Fibroblast of lung (primary cell): ENCODE measurements at regions not wholly inside any gene's neighbourhood (a gene's known extent, or its start where the extent isn't known, plus 50 kb on each side); places are given as distances from the start of the nearest gene placed in this dataset.

ENCODE experiments used
- DNase-seq, 2 donors: peaks; one replicate each; pipeline versions ENCODE4 v3.0.0 to v3.0.0-alpha.2; 2010; ENCODE audit warnings: low read depth in 2 of 2
- H2AFZ ChIP-seq: 2 replicates; pipeline ENCODE4 v1.5.1; 2012; ENCODE audit warnings: low read length, control low read depth, inconsistent platforms
- H3K27ac ChIP-seq: 2 replicates; pipeline ENCODE4 v1.5.1; 2011; ENCODE audit warnings: low read length, control low read depth; ENCODE audit not compliant: insufficient read depth
- H3K27me3 ChIP-seq: 2 replicates; pipeline ENCODE4 v1.5.1; 2011; ENCODE audit warnings: mild to moderate bottlenecking, low read length; ENCODE audit not compliant: control insufficient read depth, insufficient read depth
- H3K36me3 ChIP-seq: 2 replicates; pipeline ENCODE4 v1.5.1; 2011; ENCODE audit warnings: low read length; ENCODE audit not compliant: control insufficient read depth, insufficient read depth
- H3K4me1 ChIP-seq: 2 replicates; pipeline ENCODE4 v1.5.1; 2011; ENCODE audit warnings: low read length; ENCODE audit not compliant: control insufficient read depth, insufficient read depth; ENCODE audit errors: extremely low read depth
- H3K4me2 ChIP-seq: 2 replicates; pipeline ENCODE4 v1.5.1; 2011; ENCODE audit warnings: low read length, control low read depth; ENCODE audit not compliant: insufficient read depth; ENCODE audit errors: extremely low read depth
- H3K4me3 ChIP-seq, 4 experiments: fragments of 200-600 bp in 1 of 4; sonication (generic) in 1 of 4; replicated peaks in 1 of 4; 2 replicates each; pipeline ENCODE4 v1.5.1; 2011 to 2016; ENCODE audit warnings: low read length in 4 of 4, low read depth in 3 of 4, mild to moderate bottlenecking in 3 of 4, control low read depth in 2 of 4, inconsistent platforms in 1 of 4, mixed read lengths in 1 of 4; ENCODE audit not compliant: insufficient read depth in 1 of 4; ENCODE audit errors: control extremely low read depth in 1 of 4
- H3K79me2 ChIP-seq: 2 replicates; pipeline ENCODE4 v1.5.1; 2012; ENCODE audit warnings: mild to moderate bottlenecking, low read length, inconsistent platforms; ENCODE audit not compliant: control insufficient read depth, insufficient read depth
- H3K9ac ChIP-seq: 2 replicates; pipeline ENCODE4 v1.5.1; 2011; ENCODE audit warnings: mild to moderate bottlenecking, low read length, control low read depth; ENCODE audit not compliant: insufficient read depth
- H3K9me3 ChIP-seq: 2 replicates; pipeline ENCODE4 v1.5.1; 2012; ENCODE audit warnings: low read depth, low read length; ENCODE audit not compliant: control insufficient read depth, insufficient read depth
- H4K20me1 ChIP-seq: 2 replicates; pipeline ENCODE4 v1.5.1; 2011; ENCODE audit warnings: low read length; ENCODE audit not compliant: control insufficient read depth, insufficient read depth; ENCODE audit errors: extremely low read depth
- EZH2 ChIP-seq: IDR thresholded peaks from 2 replicates; pipeline ENCODE4 v1.5.1; 2012; ENCODE audit warnings: low read length, control low read depth, mild to moderate bottlenecking; ENCODE audit errors: missing control alignments
- TF ChIP-seq, protein P1 (sequence below), 2 donors: IDR thresholded peaks in 1 of 2; conservative IDR thresholded peaks in 1 of 2; 1 replicate in 1 of 2; 2 replicates in 1 of 2; pipeline ENCODE4 v1.5.1; 2011 to 2012; ENCODE audit warnings: low read length in 2 of 2, control low read depth in 1 of 2, inconsistent platforms in 1 of 2, low read depth in 1 of 2, mild to moderate bottlenecking in 1 of 2

DNA sequence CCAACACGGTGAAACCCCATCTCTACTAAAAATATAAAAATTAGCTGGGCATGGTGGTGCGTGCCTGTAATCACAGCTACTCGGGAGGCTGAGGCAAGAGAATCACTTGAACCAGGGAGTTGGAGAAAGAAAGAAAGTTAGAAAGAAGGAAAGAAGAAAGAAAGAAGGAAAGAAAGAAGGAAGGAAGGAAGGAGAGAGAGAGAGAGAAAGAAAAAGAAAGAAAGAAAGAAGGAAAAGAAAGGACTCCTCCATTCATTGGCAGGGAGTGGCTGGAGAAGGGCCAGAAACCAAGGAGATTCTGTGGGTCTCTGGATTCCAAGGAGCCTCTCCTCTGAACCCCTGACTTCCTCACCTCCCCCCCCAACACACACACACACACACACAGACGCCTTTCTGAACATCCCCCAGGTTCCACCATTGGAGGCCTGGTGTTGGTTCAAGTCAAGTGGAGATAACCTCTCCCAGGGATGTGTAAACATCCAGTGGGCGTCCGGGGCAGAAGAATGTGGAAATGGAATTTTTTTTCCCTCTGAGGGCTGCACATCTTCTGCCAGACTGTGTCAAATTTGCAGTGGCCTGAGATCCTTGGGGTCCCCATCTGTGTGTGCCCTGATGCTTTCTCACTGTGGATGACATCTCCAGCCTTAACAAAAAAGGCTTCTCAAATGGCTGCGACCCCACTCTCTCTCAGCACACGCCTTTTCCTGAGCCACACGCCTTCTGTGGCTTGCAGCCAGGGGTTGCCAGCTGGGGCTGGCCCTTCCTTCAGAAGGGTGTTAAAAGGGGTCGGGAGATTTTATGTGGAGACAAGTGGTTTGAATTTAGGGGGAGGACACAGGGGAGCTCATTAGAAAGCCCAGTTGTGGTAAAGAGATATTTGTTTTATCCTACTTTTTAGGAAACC lies 109.3 kb upstream of the HAND1 start:
- no peaks in the 10 kb centered on the region for H3K79me2 ChIP-seq
- no peak for TF ChIP-seq EZH2
- TF ChIP-seq, protein P1, sequence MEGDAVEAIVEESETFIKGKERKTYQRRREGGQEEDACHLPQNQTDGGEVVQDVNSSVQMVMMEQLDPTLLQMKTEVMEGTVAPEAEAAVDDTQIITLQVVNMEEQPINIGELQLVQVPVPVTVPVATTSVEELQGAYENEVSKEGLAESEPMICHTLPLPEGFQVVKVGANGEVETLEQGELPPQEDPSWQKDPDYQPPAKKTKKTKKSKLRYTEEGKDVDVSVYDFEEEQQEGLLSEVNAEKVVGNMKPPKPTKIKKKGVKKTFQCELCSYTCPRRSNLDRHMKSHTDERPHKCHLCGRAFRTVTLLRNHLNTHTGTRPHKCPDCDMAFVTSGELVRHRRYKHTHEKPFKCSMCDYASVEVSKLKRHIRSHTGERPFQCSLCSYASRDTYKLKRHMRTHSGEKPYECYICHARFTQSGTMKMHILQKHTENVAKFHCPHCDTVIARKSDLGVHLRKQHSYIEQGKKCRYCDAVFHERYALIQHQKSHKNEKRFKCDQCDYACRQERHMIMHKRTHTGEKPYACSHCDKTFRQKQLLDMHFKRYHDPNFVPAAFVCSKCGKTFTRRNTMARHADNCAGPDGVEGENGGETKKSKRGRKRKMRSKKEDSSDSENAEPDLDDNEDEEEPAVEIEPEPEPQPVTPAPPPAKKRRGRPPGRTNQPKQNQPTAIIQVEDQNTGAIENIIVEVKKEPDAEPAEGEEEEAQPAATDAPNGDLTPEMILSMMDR (conservative IDR thresholded peaks at IDR 0.05 in 1 of 2, IDR thresholded peaks at IDR 0.05 in 1 of 2; ENCODE audit: low read depth in 1 of 2, low read length in 2 of 2) = no peak
- DNase-seq = peak in 1 of 2 donors; percentile 5
- H3K9ac ChIP-seq = no peak overlapping the region
- no peaks in the 10 kb centered on the region for H4K20me1 ChIP-seq
- H3K36me3 ChIP-seq = no peaks in the 10 kb centered on the region
- H2AFZ ChIP-seq = no peak overlapping the region
- H3K9me3 ChIP-seq = no peaks in the 10 kb centered on the region
- no peak overlapping the region for H3K4me3 ChIP-seq
- H3K27ac ChIP-seq = no peak overlapping the region
- no peak overlapping the region for H3K4me2 ChIP-seq
- no peaks in the 10 kb centered on the region for H3K4me1 ChIP-seq
- no peaks in the 10 kb centered on the region for H3K27me3 ChIP-seq

DNA sequence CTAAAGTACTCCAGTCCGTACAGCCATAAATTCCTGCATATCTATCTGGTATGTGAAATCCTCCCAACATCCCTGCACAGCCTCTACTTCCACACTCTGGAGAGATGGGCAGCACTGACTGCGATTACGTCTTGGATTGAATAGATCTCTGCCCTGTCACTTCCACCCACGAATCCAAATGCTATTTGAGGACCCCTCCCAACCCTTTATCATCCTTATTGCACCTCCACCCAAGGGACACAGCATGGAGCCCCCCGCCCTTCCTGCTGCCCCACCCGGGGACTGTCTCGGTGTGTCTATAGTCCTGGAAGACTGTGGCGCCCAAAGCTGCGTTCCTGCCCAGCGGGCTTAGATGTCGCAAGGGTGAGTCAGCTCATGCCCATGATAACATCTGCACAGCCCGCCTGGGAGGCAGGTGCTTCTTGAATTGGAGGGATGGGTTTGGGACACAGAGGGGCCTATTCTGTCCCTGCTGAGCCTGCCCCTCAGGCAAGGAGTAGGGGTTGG lies 105.7 kb upstream of the HAND1 start:
- Histone ChIP-seq H4K20me1 (no peaks in the 10 kb centered on the region), H3K27me3 (no peaks in the 10 kb centered on the region), H2AFZ (no peak overlapping the region), H3K4me2 (no peak overlapping the region), H3K9ac (no peak overlapping the region), H3K36me3 (no peaks in the 10 kb centered on the region), H3K27ac (no peak overlapping the region), H3K79me2 (no peaks in the 10 kb centered on the region), H3K4me3 (no peak overlapping the region), H3K4me1 (no peaks in the 10 kb centered on the region), H3K9me3 (no peaks in the 10 kb centered on the region)
- TF ChIP-seq, protein P1 (conservative IDR thresholded peaks at IDR 0.05 in 1 of 2, IDR thresholded peaks at IDR 0.05 in 1 of 2; ENCODE audit: low read depth in 1 of 2, low read length in 2 of 2) = no peak
- TF ChIP-seq EZH2 = no peak
- no peak for DNase-seq

DNA sequence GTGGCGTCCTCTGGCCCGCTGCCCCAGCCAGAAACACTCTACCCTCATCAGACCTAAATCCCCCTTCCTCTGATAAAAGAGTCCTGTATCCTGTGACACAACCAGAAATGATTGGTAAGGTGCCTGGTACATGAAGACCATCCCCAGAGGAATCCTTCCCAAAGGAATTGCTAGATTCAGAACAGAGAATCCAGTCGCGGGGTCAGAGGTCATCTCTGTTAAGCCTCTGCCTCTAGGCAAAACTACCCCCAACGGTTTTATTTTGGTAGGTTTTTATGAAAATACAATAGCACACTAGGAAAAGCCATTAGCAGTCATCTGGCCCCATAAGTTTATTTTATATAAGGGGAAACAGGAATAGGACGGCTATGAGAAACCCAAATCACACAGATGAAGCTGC lies 102.4 kb upstream of the HAND1 start:
- Histone ChIP-seq H4K20me1 (no peaks in the 10 kb centered on the region), H3K9me3 (no peaks in the 10 kb centered on the region), H3K4me2 (no peak overlapping the region), H3K27me3 (peaks cover 11% of the 10 kb centered on the region), H3K27ac (no peak overlapping the region), H3K4me1 (no peaks in the 10 kb centered on the region), H3K9ac (no peak overlapping the region), H3K36me3 (no peaks in the 10 kb centered on the region), H3K4me3 (no peak overlapping the region), H2AFZ (no peak overlapping the region), H3K79me2 (no peaks in the 10 kb centered on the region)
- TF ChIP-seq EZH2 = no peak
- TF ChIP-seq, protein P1 (conservative IDR thresholded peaks at IDR 0.05 in 1 of 2, IDR thresholded peaks at IDR 0.05 in 1 of 2; ENCODE audit: low read depth in 1 of 2, low read length in 2 of 2) = no peak
- no peak for DNase-seq
